ENCODE measurements at regions not wholly inside any gene's neighbourhood (a gene's known extent, or its start where the extent isn't known, plus 50 kb on each side); places are given as distances from the start of the nearest gene placed in this dataset.

DNA sequence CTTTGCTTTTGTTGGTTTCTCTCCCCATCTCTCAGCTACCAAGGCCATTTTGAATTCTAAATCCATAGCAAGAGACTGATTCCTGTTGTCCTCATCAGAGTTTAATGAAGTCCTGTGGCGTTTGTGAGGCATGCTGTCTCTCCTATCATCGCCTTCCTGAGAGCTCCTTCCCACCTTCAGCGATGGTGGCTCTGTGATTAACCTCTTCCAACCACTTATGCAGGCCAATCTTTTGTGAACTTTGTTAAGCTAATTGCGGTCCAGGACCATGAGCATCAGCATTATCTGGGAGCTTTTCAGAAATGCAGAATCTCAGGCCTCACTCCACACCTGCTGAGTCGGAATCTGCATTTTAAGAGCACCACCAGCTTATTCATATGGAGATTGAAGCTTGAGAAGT lies 272.5 kb upstream of the CDYL start:
- no peak for TF ChIP-seq POLR2AphosphoS5 (IDR thresholded peaks at IDR 0.05)
- TF ChIP-seq, protein P1, sequence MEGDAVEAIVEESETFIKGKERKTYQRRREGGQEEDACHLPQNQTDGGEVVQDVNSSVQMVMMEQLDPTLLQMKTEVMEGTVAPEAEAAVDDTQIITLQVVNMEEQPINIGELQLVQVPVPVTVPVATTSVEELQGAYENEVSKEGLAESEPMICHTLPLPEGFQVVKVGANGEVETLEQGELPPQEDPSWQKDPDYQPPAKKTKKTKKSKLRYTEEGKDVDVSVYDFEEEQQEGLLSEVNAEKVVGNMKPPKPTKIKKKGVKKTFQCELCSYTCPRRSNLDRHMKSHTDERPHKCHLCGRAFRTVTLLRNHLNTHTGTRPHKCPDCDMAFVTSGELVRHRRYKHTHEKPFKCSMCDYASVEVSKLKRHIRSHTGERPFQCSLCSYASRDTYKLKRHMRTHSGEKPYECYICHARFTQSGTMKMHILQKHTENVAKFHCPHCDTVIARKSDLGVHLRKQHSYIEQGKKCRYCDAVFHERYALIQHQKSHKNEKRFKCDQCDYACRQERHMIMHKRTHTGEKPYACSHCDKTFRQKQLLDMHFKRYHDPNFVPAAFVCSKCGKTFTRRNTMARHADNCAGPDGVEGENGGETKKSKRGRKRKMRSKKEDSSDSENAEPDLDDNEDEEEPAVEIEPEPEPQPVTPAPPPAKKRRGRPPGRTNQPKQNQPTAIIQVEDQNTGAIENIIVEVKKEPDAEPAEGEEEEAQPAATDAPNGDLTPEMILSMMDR (IDR thresholded peaks at IDR 0.05): no peak
- no peak for TF ChIP-seq EP300 (IDR thresholded peaks at IDR 0.05)
- TF ChIP-seq POLR2A (IDR thresholded peaks at IDR 0.05): no peak

Measured in gastroesophageal sphincter (tissue), 3 donors.